Kidney (tissue), 13 donors: ENCODE measurements at regions not wholly inside any gene's neighbourhood (a gene's known extent, or its start where the extent isn't known, plus 50 kb on each side); places are given as distances from the start of the nearest gene placed in this dataset.
"Not testable (repeated sequence)": the region's sequence is repeated elsewhere in the genome, so short reads cannot be mapped to it uniquely, and the experiment has no call there.

Experiments
- DNase-seq, 5 donors: peaks; one replicate each; pipeline ENCODE4 v3.0.0-alpha.2; 2013 to 2020
- FAIRE-seq: peaks from 2 replicates; lab custom pipeline; 2012; peaks lifted over from hg19 to GRCh38; lab: Jason Lieb, UNC
- H3K27ac ChIP-seq, 2 donors: one replicate each; pipeline ENCODE4 v1.7.0; 2013; ENCODE audit warnings: low read depth in 2 of 2, low read length in 2 of 2, inconsistent platforms in 1 of 2
- H3K27me3 ChIP-seq: one replicate; pipeline ENCODE4 v1.7.1; 2013; ENCODE audit warnings: low read length, inconsistent platforms; ENCODE audit not compliant: control insufficient read depth, insufficient read depth
- H3K36me3 ChIP-seq, 3 donors: one replicate each; pipeline versions ENCODE4 v1.7.0 to v1.7.1; 2013; ENCODE audit warnings: low read length in 3 of 3, control low read depth in 1 of 3, inconsistent platforms in 1 of 3; ENCODE audit not compliant: insufficient read depth in 3 of 3, control insufficient read depth in 2 of 3
- H3K4me1 ChIP-seq, 3 donors: one replicate each; pipeline versions ENCODE4 v1.7.0 to v1.7.1; 2013; ENCODE audit warnings: low read length in 3 of 3, inconsistent platforms in 1 of 3, low read depth in 1 of 3; ENCODE audit not compliant: control insufficient read depth in 2 of 3, insufficient read depth in 2 of 3
- H3K4me3 ChIP-seq, 3 donors: one replicate each; pipeline versions ENCODE4 v1.7.0 to v1.8.1; 2013; ENCODE audit warnings: low read length in 3 of 3, control low read depth in 1 of 3, inconsistent platforms in 1 of 3
- H3K9ac ChIP-seq, 3 donors: one replicate each; pipeline versions ENCODE4 v1.7.0 to v1.7.1; 2013; ENCODE audit warnings: low read length in 3 of 3, control low read depth in 1 of 3, inconsistent platforms in 1 of 3
- H3K9me3 ChIP-seq, 3 donors: one replicate each; pipeline versions ENCODE4 v1.7.0 to v1.7.1; 2013; ENCODE audit warnings: low read length in 3 of 3, control low read depth in 1 of 3, inconsistent platforms in 1 of 3; ENCODE audit not compliant: control insufficient read depth in 2 of 3, insufficient read depth in 1 of 3
- CTCF ChIP-seq: IDR thresholded peaks from 3 replicates; pipeline ENCODE4 v1.5.1; 2012; ENCODE audit warnings: mild to moderate bottlenecking, moderate library complexity, borderline replicate concordance; ENCODE audit not compliant: insufficient read depth; ENCODE audit errors: extremely low read depth
- intact Hi-C: fragments of 100-400 bp; cut with DNase I; formaldehyde crosslinking; loops from one replicate; pipeline ENCODE4 v1.11.1; 2022
- donor health status: control.
- donor health status: control.
- donor health status: control.
- donor health status: control.
- donor health status: control.
- donor health status: DM: yes; HTN: yes; CAD: no.
- donor health status: Normal renal cell carcinoma (clear cell type).

- intact Hi-C loops = no loop called here
- FAIRE-seq (no peak), DNase-seq (no peak)
- H3K36me3 ChIP-seq = no peaks in the 10 kb centered on the region
- H3K27me3 ChIP-seq = no peaks in the 10 kb centered on the region
- H3K9ac ChIP-seq = no peak overlapping the region
- H3K27ac ChIP-seq = no peak overlapping the region
- H3K4me1 ChIP-seq = no peaks in the 10 kb centered on the region
- H3K9me3 ChIP-seq = no peaks in the 10 kb centered on the region
- no peak overlapping the region for H3K4me3 ChIP-seq
- TF ChIP-seq CTCF = no peak
These were observed 53.2 kb upstream of the PARP1 start for GRCh38 chr1:226461087-226461486.

- H3K9me3 ChIP-seq = no peaks in the 10 kb centered on the region
- FAIRE-seq (no peak), DNase-seq (peak in 1 of 5 donors; percentile 67)
- H3K9ac ChIP-seq = no peak overlapping the region
- no peaks in the 10 kb centered on the region for H3K36me3 ChIP-seq
- H3K4me1 ChIP-seq = no peaks in the 10 kb centered on the region
- no peaks in the 10 kb centered on the region for H3K27me3 ChIP-seq
- H3K4me3 ChIP-seq = no peak overlapping the region
- intact Hi-C loops = no loop called here
- TF ChIP-seq CTCF = no peak
- H3K27ac ChIP-seq = no peak overlapping the region
These were observed 56.2 kb upstream of the PARP1 start for GRCh38 chr1:226463925-226464586.

GRCh38 chr1:226464587-226464971 lies 56.7 kb upstream of the PARP1 start:
- H3K36me3 ChIP-seq, DNase-seq, H3K9me3 ChIP-seq, H3K4me1 ChIP-seq, H3K9ac ChIP-seq, FAIRE-seq, H3K27me3 ChIP-seq, H3K4me3 ChIP-seq, intact Hi-C loops, H3K27ac ChIP-seq: not testable (repeated sequence)

- Histone ChIP-seq H3K4me1 (no peaks in the 10 kb centered on the region), H3K9ac (no peak overlapping the region), H3K4me3 (no peak overlapping the region), H3K9me3 (no peaks in the 10 kb centered on the region), H3K27me3 (no peaks in the 10 kb centered on the region), H3K27ac (no peak overlapping the region), H3K36me3 (no peaks in the 10 kb centered on the region)
- intact Hi-C loops = no loop called here
- TF ChIP-seq CTCF = no peak
- FAIRE-seq = no peak
- DNase-seq = no peak
These were observed 58.4 kb upstream of the PARP1 start for GRCh38 chr1:226466296-226466695.
